ENCODE measurements at regions not wholly inside any gene's neighbourhood (a gene's known extent, or its start where the extent isn't known, plus 50 kb on each side); places are given as distances from the start of the nearest gene placed in this dataset.

DNA sequence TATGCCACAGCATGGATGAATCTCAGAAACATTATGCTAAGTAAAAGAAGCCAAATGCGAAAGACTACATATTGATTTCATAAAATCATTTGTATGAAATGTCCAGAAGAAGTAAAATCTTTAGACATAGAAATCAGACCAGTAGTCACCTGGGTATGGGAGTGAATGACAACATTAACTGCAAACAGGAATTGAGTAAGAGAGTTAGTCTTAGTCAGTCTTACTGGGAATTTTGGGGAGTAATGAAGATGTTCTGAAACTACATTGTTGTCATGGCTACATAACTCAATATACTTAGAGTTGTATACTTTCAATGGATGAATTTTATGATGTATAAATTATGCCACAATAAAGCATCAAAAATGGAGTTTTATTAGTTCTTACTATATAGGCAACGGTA is 107.8 kb upstream of the CHORDC1 start:
- Histone ChIP-seq H3K27ac (no peak overlapping the region), H3K4me3 (ENCODE audit: low read depth, low read length) (no peak overlapping the region), H3K9me3 (ENCODE audit: severe bottlenecking) (no peaks in the 10 kb centered on the region), H3K36me3 (no peaks in the 10 kb centered on the region), H3K27me3 (ENCODE audit: insufficient read depth, low read depth, severe bottlenecking) (no peaks in the 10 kb centered on the region)
- no peak for DNase-seq
- TF ChIP-seq, protein P1, sequence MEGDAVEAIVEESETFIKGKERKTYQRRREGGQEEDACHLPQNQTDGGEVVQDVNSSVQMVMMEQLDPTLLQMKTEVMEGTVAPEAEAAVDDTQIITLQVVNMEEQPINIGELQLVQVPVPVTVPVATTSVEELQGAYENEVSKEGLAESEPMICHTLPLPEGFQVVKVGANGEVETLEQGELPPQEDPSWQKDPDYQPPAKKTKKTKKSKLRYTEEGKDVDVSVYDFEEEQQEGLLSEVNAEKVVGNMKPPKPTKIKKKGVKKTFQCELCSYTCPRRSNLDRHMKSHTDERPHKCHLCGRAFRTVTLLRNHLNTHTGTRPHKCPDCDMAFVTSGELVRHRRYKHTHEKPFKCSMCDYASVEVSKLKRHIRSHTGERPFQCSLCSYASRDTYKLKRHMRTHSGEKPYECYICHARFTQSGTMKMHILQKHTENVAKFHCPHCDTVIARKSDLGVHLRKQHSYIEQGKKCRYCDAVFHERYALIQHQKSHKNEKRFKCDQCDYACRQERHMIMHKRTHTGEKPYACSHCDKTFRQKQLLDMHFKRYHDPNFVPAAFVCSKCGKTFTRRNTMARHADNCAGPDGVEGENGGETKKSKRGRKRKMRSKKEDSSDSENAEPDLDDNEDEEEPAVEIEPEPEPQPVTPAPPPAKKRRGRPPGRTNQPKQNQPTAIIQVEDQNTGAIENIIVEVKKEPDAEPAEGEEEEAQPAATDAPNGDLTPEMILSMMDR (IDR thresholded peaks at IDR 0.05; ENCODE audit: low read depth, low read length) = no peak

DNA sequence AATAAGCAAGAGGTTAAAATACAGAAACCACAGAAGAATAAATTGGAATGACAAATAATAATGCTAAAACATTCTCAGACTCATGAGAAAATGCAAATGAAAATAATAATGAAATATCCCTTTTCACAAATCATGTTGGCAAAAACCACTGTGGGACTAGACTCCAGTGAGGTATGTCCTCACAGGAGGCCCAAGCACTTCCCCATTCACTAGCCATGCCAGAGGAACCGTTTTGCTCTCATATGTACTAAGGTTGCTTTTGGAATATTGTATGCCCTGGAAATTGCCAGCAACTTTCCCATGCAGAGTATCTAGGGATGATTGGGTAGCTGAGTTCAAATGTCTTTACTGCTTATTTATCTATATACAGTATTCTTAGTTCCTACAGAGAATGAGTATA is 106.2 kb upstream of the CHORDC1 start:
- TF ChIP-seq, protein P1 (IDR thresholded peaks at IDR 0.05; ENCODE audit: low read depth, low read length) = no peak
- Histone ChIP-seq H3K27me3 (ENCODE audit: insufficient read depth, low read depth, severe bottlenecking) (no peaks in the 10 kb centered on the region), H3K27ac (no peak overlapping the region), H3K9me3 (ENCODE audit: severe bottlenecking) (no peaks in the 10 kb centered on the region), H3K36me3 (no peaks in the 10 kb centered on the region), H3K4me3 (ENCODE audit: low read depth, low read length) (no peak overlapping the region)
- DNase-seq = no peak

DNA sequence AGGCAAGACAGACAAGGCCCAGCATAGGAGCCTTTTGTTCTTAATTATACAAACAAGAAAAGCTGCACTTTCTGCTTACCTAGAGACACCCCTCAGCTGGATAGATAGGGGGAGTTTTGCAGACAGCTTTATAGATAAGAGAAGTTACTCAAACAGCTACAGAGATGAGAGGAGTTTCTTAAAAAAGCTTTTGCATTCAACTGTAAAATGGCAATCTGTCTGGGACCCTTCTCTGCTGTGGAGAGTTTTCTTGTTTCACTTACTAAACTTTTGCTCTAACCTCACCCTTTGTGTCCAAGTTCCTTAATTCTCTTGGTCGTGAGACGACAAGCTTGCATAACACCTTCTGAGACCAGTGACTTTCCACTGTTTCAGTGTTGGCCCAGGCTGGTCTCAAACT is 103.8 kb upstream of the CHORDC1 start:
- H3K36me3 ChIP-seq = no peaks in the 10 kb centered on the region
- no peak overlapping the region for H3K4me3 ChIP-seq (ENCODE audit: low read depth, low read length)
- H3K27ac ChIP-seq = no peak overlapping the region
- no peak for DNase-seq
- TF ChIP-seq, protein P1 (IDR thresholded peaks at IDR 0.05; ENCODE audit: low read depth, low read length) = no peak
- H3K27me3 ChIP-seq (ENCODE audit: insufficient read depth, low read depth, severe bottlenecking) = no peaks in the 10 kb centered on the region
- H3K9me3 ChIP-seq (ENCODE audit: severe bottlenecking) = no peaks in the 10 kb centered on the region

DNA sequence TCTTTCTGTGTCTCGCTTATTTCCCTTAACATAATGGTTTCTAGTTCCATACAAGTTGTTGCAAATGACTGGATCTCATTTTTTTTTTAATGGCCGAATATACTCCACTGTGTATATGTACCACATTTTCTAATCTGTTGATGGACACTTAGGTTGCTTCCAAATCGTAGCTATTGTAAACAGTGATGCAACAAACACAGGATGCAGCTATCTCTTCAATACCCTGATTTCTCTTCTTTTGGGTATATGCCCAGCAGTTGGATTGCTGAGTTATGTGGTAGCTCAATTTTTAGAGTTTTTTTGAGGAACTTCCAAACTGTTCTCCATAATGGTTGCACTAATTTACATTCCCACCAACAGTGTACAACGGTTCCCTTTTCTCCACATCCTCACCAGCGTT is 100.4 kb upstream of the CHORDC1 start:
- DNase-seq = no peak
- H3K27me3 ChIP-seq (ENCODE audit: insufficient read depth, low read depth, severe bottlenecking) = no peaks in the 10 kb centered on the region
- TF ChIP-seq, protein P1 (IDR thresholded peaks at IDR 0.05; ENCODE audit: low read depth, low read length) = no peak
- H3K4me3 ChIP-seq (ENCODE audit: low read depth, low read length) = no peak overlapping the region
- no peaks in the 10 kb centered on the region for H3K36me3 ChIP-seq
- no peak overlapping the region for H3K27ac ChIP-seq
- H3K9me3 ChIP-seq (ENCODE audit: severe bottlenecking) = no peaks in the 10 kb centered on the region

DNA sequence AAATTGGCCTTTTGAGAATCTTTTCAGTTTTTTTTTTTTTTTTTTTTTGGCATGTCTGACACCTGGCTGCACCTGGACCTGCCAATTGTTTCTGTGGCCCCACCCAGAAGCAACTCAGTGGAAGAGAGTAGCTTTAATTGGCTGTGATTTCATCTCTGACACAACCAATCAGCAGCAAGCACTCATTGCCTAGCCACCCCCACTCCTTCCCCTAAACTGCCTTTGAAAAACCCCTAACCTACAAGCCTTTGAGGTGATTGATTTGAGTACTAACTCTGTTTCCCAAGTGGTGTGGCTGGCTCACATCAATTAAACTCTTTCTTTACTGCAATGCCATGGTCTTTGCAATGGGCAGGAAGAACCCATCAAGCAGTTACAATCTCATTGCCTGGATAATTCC is 98.2 kb upstream of the CHORDC1 start:
- Histone ChIP-seq H3K27me3 (ENCODE audit: insufficient read depth, low read depth, severe bottlenecking) (no peaks in the 10 kb centered on the region), H3K36me3 (no peaks in the 10 kb centered on the region), H3K9me3 (ENCODE audit: severe bottlenecking) (no peaks in the 10 kb centered on the region), H3K27ac (no peak overlapping the region), H3K4me3 (ENCODE audit: low read depth, low read length) (no peak overlapping the region)
- DNase-seq = no peak
- TF ChIP-seq, protein P1 (IDR thresholded peaks at IDR 0.05; ENCODE audit: low read depth, low read length) = no peak

DNA sequence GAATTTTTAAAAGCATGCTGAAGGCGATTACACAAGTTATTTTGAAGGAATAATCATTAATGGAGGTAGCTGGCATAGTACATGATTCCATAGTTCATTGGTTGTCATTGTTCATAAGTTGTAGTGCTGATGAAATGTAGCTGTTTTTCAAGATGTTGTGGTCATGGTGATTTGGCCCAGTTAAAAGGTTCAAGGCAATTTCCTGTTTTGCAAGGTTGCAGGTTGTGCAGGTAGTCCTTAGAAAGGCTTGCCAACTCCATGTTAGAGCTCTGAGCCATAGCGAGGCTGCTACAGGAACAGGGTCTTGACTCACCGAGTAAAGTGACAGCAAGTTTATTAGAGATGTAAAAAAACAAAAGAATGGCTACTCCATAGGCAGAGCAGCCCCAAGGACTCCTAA is 95.8 kb upstream of the CHORDC1 start:
- no peak for DNase-seq
- Histone ChIP-seq H3K27ac (no peak overlapping the region), H3K36me3 (no peaks in the 10 kb centered on the region), H3K4me3 (ENCODE audit: low read depth, low read length) (no peak overlapping the region), H3K9me3 (ENCODE audit: severe bottlenecking) (no peaks in the 10 kb centered on the region), H3K27me3 (ENCODE audit: insufficient read depth, low read depth, severe bottlenecking) (no peaks in the 10 kb centered on the region)
- TF ChIP-seq, protein P1 (IDR thresholded peaks at IDR 0.05; ENCODE audit: low read depth, low read length) = no peak

All from WERI-Rb-1 (cell line).